VCaP (cell line): ENCODE measurements at regions not wholly inside any gene's neighbourhood (a gene's known extent, or its start where the extent isn't known, plus 50 kb on each side); places are given as distances from the start of the nearest gene placed in this dataset.

Experiments
- H3K27ac ChIP-seq: fragments of 450-650 bp; 2 replicates; pipeline ENCODE4 v1.5.1; 2017
- TF ChIP-seq, protein P1 (sequence below): fragments of 450-650 bp; conservative IDR thresholded peaks from 2 replicates; pipeline ENCODE4 v1.5.1; 2017; ENCODE audit warnings: mild to moderate bottlenecking, moderate library complexity

DNA sequence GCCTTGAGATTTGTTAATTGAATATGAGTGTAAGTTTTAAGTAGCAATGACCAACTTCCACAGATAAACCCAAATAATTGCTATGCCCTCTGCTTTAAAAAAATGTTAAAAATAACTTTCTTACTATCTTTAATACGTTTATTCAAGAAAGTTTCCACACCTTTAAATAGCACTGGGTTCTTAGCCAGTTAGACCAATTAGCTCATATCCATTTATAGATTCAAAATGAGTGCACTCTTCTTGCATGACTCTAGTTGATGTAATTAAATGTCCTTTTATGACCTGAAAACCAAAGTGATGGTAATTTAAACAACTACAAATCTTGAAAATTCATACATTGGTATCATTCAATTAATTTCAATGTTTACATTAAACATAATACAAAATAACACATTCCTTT is 50.8 kb upstream of the CACNA2D1 start:
- no peak overlapping the region for H3K27ac ChIP-seq
- TF ChIP-seq, protein P1, sequence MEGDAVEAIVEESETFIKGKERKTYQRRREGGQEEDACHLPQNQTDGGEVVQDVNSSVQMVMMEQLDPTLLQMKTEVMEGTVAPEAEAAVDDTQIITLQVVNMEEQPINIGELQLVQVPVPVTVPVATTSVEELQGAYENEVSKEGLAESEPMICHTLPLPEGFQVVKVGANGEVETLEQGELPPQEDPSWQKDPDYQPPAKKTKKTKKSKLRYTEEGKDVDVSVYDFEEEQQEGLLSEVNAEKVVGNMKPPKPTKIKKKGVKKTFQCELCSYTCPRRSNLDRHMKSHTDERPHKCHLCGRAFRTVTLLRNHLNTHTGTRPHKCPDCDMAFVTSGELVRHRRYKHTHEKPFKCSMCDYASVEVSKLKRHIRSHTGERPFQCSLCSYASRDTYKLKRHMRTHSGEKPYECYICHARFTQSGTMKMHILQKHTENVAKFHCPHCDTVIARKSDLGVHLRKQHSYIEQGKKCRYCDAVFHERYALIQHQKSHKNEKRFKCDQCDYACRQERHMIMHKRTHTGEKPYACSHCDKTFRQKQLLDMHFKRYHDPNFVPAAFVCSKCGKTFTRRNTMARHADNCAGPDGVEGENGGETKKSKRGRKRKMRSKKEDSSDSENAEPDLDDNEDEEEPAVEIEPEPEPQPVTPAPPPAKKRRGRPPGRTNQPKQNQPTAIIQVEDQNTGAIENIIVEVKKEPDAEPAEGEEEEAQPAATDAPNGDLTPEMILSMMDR, result no peak
